ENCODE measurements at regions not wholly inside any gene's neighbourhood (a gene's known extent, or its start where the extent isn't known, plus 50 kb on each side); places are given as distances from the start of the nearest gene placed in this dataset.

DNA sequence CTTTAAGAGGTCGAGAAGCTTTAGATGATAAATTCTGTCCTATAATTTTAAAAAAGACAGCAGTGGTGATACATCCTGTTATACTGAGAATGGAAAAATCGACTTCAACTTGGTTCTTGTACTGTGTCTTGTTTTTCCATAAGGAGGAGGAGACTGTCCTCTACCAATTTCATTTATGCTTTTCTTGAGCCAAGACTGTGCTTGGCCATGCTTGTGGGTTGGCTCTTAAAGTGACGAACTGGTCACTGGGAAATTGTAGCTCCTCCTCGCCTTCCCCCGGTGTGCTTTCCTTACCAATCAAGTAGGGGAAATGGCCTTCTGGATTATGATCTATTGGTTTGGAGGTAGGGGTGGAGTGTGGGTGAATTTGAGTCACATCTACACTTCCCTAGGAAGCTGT lies 67.1 kb upstream of the HSPB3 start:
- TF ChIP-seq POLR2A (IDR thresholded peaks at IDR 0.05) (no peak), CTCF (IDR thresholded peaks at IDR 0.05) (no peak)
